Left renal cortex interstitium (tissue), 4 donors: ENCODE measurements at regions not wholly inside any gene's neighbourhood (a gene's known extent, or its start where the extent isn't known, plus 50 kb on each side); places are given as distances from the start of the nearest gene placed in this dataset.
A peak's percentile ranks its signal among the peaks of the same experiment; 100 is the strongest.
"Not testable (repeated sequence)": the region's sequence is repeated elsewhere in the genome, so short reads cannot be mapped to it uniquely, and the experiment has no call there.

ENCODE experiments used
- DNase-seq, 4 donors: peaks; one replicate each; pipeline ENCODE4 v3.0.0-alpha.2; 2013; ENCODE audit warnings: low read depth in 4 of 4, low spot score in 2 of 4, missing footprints in 1 of 4

GRCh38 chr19:28322945-28323344, 890.0 kb downstream of the UQCRFS1 start:
- DNase-seq, result no peak

DNA sequence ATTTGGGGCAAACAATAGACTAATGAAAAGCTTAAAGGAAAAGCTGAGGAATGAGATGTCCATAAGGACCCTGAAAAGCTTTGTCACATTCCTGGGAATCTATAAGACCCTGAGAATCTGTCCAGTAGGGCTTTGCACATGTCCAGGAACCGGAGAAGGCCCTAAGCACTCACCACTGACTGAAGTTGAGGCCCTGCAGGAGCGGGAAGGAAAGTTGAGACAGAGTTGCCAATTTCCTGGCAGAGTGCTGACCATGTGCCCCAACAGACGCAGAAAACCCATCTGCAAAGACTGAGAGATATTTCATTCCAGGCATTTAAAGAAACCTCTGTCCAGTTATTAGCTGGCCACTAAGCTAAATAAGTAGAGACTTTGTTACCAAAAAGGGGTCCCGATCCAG, 890.5 kb downstream of the UQCRFS1 start:
- no peak for DNase-seq

DNA sequence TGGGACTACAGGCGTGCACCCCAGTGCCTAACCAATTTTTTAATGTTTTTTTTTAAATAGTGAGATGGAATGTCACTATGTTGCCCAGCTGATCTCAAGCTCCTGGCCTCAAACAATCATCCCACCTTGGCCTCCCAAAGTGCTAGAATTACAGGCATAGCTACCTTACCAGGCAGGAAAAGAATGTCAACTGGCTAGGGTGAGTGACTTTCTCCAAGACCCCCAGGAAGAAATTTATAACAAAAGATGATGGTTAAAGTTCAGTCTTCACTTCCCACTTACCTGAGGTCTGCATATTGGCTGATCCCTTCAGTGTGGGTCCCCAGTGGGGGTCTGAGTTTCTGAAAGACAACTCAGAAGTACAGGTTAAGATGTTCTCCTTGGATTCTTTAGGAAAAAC, 893.0 kb downstream of the UQCRFS1 start:
- DNase-seq, result no peak

DNA sequence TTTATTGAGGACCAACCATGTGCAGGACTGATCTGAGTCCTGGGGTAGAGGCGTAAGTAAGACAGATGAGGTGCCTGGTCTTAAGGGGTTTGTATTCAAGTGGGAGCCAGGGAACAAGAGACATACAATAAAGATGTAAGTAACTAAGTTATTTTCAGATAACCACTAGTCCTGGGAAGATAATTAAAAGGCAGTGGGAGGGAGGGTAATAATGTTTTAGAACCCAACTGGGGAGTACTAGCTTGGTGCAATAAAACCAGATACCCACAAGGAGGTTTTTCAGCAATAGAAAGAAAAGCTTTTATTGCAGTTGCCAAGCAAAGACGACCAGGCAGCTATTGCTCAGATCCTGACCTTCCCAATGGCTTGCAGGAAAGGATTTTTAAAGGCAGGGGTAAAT, 893.7 kb downstream of the UQCRFS1 start:
- no peak for DNase-seq

- DNase-seq, result no peak
These were observed 894.3 kb downstream of the UQCRFS1 start for GRCh38 chr19:28318469-28319179.

DNA sequence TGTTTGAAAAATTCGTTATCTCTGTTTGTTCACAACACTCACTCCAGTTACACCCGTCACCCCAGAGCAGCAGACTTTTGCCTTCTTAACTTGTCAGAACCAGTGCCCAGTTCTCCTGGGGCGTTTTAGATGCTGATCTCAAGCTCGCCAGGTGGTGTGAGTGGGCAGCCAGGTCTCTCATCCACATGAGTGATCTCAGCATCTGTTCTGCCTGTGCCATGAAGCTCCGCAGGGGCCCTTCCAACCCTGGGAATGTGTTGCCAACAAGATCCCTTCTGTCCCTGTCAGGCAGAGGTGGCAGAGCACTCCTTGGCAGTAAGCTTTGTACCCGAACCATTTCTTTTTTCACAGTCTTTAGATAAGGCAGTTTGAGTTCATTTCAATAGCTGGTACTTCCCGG, 896.5 kb downstream of the UQCRFS1 start:
- DNase-seq, result no peak

- DNase-seq, result no peak
These were observed 898.2 kb downstream of the UQCRFS1 start for GRCh38 chr19:28314756-28315155.

DNA sequence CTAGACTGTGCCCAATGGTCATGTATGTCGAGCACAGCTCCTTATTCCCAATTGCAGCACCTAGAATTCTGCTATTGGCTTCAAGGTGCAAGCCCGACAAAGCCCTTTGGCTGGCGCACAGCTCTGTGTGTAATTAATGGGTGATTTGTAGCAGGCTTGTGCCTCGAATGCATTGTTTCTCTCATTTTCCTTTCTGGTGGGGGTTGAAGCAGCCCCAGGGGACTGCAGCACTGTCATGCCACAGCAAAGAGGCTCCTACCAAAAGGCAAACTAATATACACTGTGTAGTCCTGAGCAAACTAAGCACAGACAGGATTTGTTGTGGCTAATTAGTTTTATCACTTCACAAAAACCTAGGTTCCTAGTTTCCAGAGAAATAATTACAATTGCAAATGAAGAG, 898.7 kb downstream of the UQCRFS1 start:
- no peak for DNase-seq

- peak in 1 of 4 donors; percentile 49 for DNase-seq
These were observed 899.3 kb downstream of the UQCRFS1 start for GRCh38 chr19:28313633-28314032.

DNA sequence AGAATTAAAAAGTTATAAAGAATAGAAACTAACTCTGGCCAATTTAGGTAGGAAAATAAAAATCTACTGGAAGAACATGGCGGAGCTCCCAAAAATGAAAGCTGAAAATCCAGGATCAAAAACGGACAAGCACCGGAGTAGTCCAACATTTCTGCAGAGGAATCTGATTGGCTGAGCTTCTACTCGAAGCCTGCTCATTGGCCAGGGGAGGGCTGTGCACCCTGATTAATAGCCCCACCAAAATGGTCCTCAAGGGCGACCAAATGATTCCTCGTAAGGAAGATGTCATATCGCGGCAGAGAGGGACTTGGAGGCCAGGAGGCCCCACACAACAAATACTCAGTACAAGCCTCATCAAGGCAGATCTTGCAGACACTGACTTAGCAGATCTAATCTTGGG, 900.7 kb downstream of the UQCRFS1 start:
- no peak for DNase-seq

DNA sequence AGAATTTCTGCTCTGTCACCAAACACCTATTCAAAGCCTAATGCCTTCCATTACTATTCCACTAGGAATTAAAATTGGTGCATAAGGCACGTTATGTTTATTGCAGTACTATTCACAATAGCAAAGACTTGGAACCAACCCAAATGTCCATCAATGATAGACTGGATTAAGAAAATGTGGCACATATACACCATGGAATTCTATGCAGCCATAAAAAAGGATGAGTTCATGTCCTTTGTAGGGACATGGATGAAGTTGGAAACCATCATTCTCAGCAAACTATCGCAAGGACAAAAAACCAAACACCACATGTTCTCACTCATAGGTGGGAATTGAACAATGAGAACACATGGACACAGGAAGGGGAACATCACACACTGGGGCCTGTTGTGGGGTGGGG, 902.1 kb downstream of the UQCRFS1 start:
- DNase-seq, result not testable (repeated sequence)

GRCh38 chr19:28309070-28309469, 903.9 kb downstream of the UQCRFS1 start:
- DNase-seq, result no peak

- DNase-seq, result no peak
These were observed 905.0 kb downstream of the UQCRFS1 start for GRCh38 chr19:28307963-28308362.

- DNase-seq, result no peak
These were observed 905.5 kb downstream of the UQCRFS1 start for GRCh38 chr19:28307487-28307886.

GRCh38 chr19:28305513-28305912, 907.4 kb downstream of the UQCRFS1 start:
- DNase-seq, result no peak

DNA sequence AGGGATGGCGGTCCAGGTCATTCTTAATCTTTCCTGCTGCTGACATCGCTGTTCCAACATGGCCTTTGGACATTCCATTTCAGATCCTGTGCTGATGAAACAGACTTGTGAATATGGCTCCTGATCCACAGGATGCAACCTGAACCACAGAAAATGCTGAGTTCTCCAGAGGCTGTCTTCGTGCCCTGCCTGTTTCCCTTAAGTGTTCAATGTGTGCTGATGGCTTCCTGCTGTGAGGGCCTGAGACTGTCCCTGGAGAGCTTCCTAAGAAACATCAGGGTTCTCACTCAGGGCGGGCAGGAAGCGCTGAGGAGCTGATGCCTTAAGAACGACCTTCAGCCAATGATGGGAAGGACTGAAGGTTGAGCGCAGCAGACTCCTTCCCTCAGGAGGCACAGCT, 909.4 kb downstream of the UQCRFS1 start:
- no peak for DNase-seq

DNA sequence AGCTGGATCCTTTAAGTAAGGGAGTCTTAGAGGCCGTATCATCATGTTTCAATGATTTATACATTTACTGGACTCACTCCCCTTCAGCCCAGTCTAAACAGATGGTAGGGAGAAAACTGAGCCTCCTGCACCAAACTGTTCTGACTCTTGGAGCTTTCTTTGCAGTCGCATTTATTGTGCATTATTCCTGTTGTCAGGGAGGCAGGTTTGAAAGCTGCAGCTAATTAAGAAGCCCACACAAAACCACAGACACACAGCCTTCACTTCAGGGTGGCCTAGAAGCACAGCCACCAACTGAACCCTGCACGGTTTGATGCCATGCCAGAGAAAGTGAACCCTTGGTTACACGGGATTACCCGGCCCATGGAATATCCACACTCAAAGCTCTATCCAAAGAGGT, 911.0 kb downstream of the UQCRFS1 start:
- DNase-seq, result no peak

DNA sequence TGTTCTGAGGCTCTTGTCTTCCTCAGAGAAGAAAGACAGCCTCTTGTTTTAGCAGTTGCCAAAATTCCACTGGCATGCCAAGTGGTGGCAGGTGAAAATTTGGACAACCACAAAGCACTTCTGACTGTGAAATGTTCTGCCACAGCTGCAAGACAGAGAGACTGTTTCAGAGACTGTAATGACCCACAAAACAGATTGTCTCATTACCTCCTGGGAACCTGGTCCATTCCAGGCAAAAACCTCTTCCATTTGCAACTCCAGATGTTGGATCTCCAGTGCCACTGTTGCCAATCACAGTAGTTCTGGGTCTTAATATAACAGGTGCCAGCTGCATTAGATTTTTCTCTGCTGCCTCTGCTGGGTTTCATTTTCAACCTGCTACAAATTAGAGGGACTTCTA, 911.5 kb downstream of the UQCRFS1 start:
- no peak for DNase-seq

- DNase-seq, result no peak
These were observed 913.3 kb downstream of the UQCRFS1 start for GRCh38 chr19:28299649-28300048.

DNA sequence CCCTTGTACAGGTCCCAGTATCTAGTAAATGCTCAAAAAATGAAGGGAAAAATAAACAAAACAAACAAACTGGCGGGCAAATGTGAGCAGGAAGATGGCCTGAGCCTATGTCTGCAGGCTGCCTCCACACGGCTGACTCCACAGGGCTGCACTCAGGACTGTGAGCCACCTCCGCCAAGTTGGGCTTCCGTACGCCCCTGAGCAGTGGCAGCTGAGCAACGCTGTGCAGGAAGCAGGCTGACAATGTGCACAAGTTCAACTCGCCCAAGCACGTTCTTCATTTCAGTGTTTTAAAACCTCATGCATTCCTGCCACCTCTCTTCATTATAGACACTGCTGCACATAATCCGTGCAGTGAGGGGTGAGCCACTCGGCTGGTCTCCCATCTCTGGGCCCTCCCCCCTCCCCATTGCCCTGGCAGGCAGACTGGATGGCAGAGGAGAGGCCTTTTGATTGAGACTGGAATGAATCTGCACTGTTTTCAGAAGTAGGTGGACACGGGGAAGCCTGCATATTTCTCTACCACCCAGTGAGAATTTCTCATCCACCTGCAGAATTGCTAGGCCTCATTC, 915.3 kb downstream of the UQCRFS1 start:
- no peak for DNase-seq

- no peak for DNase-seq
These were observed 915.9 kb downstream of the UQCRFS1 start for GRCh38 chr19:28297036-28297435.

DNA sequence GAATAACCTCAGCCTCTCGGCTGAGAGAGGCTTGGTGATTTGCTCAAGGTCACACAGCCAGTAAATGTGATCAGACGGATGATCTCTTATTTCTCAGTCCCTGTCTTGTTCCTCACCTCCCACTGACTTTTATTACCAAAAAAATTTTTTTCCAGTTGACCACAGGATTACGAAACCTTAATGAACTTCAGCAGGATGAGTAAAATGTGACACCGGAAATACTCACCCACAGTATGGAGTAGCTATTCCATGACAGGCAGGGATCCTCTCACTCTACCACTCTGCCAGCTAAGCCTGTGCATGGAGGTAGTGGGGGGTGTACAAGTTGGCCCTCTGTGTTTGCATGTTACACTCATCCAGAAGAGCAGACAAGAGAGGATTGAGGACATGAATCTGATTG, 916.4 kb downstream of the UQCRFS1 start:
- no peak for DNase-seq

GRCh38 chr19:28294975-28295374, 918.0 kb downstream of the UQCRFS1 start:
- not testable (repeated sequence) for DNase-seq
